Dendritic cell treated with granulocyte-macrophage colony-stimulating factor and Interleukin-4, amounts not matched to agents 40 ng/mL and 50 ng/mL, for 4 days (primary cell): ENCODE measurements at regions not wholly inside any gene's neighbourhood (a gene's known extent, or its start where the extent isn't known, plus 50 kb on each side); places are given as distances from the start of the nearest gene placed in this dataset.
"Not testable (repeated sequence)": the region's sequence is repeated elsewhere in the genome, so short reads cannot be mapped to it uniquely, and the experiment has no call there.

Source experiments
- H3K27ac Mint-ChIP-seq: one replicate; pipeline ENCODE4 v1.8.0; 2022; ENCODE audit warnings: mild to moderate bottlenecking, mixed read lengths
- H3K27me3 Mint-ChIP-seq: one replicate; pipeline ENCODE4 v1.8.0; 2022; ENCODE audit warnings: mild to moderate bottlenecking, mixed read lengths
- H3K36me3 Mint-ChIP-seq: one replicate; pipeline ENCODE4 v1.8.0; 2022; ENCODE audit warnings: low read depth, mixed read lengths
- H3K4me1 Mint-ChIP-seq: one replicate; pipeline ENCODE4 v1.8.0; 2022; ENCODE audit warnings: low read depth, mixed read lengths
- H3K4me3 Mint-ChIP-seq: one replicate; pipeline ENCODE4 v1.8.0; 2022; ENCODE audit warnings: mild to moderate bottlenecking, moderate library complexity, mixed read lengths
- H3K9me3 Mint-ChIP-seq: one replicate; pipeline ENCODE4 v1.8.0; 2022; ENCODE audit warnings: mixed read lengths
- intact Hi-C: fragments of 100-400 bp; cut with micrococcal nuclease; formaldehyde crosslinking; loops from one replicate; pipeline ENCODE4 v1.15.0; 2022

DNA sequence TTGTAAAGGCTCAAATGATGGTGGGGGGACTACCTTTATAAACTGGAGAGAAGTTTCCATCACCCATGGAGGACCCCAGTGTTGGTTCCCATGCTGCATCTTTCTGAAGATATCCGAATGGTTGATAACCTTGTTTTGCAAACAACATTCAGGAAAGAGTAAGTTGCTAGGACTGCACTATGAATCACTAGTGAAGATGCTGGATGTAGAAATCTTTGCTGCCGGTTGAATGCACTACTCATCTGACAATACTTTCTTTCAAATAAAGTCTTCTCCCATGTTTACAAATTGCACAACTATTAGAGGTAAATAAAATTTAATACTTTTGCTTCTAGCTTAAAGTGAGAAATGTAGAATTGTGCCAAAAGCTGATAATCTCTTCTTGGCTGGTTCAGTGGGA lies 198.4 kb upstream of the SLITRK6 start:
- Mint-ChIP-seq H3K27me3 (no peaks in the 10 kb centered on the region), H3K4me1 (no peaks in the 10 kb centered on the region), H3K36me3 (no peaks in the 10 kb centered on the region), H3K9me3 (no peaks in the 10 kb centered on the region), H3K4me3 (no peak overlapping the region), H3K27ac (no peak overlapping the region)
- intact Hi-C loops, result no loop called here

DNA sequence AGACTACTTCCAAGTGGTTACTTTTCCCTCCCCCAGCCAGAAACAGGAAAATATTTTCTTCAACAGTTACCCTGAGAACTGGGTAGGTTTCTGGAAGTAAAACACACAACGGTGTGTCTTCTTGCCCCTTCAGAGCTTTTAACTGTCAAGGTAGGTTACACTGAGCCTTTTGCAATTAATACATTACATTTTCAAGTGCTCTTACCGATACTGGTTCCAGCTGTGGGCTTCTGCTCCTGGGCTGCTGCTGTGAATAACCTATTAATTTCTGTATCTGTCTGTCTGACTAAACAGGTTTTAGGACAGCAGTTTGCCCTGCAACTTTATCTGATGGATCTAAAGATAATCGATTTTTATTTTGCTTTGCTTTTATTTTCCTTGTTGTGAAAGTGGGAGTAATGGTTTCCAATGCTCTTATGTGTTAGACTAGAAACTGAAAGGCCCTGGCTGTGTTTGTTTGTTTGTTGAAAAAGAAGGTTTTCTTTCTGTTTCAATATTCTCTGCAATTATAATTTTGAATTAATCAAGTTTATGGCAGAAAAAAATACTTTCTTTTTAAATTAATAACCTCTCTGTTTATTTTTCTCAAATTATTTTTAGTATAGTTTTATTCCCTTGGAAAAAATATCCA lies 196.7 kb upstream of the SLITRK6 start:
- H3K4me1 Mint-ChIP-seq, result no peaks in the 10 kb centered on the region
- no peaks in the 10 kb centered on the region for H3K27me3 Mint-ChIP-seq
- intact Hi-C loops, result no loop called here
- H3K36me3 Mint-ChIP-seq, result no peaks in the 10 kb centered on the region
- H3K4me3 Mint-ChIP-seq, result no peak overlapping the region
- H3K27ac Mint-ChIP-seq, result no peak overlapping the region
- peaks cover under 1% of the 10 kb centered on the region for H3K9me3 Mint-ChIP-seq

DNA sequence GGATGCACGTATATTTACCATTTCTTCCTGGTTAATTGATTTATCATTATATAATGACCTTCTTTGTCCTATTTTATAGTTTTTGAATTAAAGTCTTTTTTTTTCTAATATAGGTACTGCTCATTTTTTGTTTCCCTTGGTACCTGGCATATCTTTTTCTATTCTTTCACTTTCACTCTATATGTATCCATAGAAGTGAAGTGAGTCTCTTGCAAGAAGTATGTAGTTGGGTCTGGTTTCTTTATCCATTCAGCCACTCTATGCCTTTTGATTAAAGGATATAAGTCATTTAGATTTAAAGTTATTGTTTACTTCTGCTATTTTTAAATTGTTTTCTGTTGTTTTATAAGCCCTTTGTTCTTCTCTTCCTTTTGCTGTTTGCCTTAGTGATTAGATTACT lies 194.3 kb upstream of the SLITRK6 start:
- Mint-ChIP-seq H3K36me3 (no peaks in the 10 kb centered on the region), H3K27ac (no peak overlapping the region), H3K4me1 (no peaks in the 10 kb centered on the region), H3K4me3 (no peak overlapping the region), H3K27me3 (no peaks in the 10 kb centered on the region), H3K9me3 (peaks cover 12% of the 10 kb centered on the region)
- intact Hi-C loops, result no loop called here

DNA sequence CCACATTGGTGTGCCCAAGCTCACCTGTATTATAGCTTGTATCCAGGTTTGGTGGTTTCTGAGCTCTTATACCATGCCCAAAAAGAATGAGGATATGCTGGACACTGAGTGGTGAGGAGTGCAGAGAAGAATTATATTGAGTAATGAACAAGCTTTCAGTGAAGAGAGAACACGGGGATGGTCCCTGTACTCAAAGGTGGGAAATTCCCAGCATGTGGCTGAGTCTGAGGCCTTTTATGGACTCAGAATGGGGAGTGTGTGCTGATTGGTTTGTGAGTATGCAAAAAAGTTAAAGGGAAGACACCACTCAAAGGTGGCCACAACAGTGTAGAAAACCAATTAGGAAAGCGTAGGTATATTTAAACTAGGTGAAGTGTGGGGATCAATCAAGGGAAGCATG lies 191.2 kb upstream of the SLITRK6 start:
- intact Hi-C loops, result no loop called here
- Mint-ChIP-seq H3K27ac (no peak overlapping the region), H3K36me3 (no peaks in the 10 kb centered on the region), H3K9me3 (peaks cover 12% of the 10 kb centered on the region), H3K27me3 (no peaks in the 10 kb centered on the region), H3K4me1 (no peaks in the 10 kb centered on the region), H3K4me3 (no peak overlapping the region)

DNA sequence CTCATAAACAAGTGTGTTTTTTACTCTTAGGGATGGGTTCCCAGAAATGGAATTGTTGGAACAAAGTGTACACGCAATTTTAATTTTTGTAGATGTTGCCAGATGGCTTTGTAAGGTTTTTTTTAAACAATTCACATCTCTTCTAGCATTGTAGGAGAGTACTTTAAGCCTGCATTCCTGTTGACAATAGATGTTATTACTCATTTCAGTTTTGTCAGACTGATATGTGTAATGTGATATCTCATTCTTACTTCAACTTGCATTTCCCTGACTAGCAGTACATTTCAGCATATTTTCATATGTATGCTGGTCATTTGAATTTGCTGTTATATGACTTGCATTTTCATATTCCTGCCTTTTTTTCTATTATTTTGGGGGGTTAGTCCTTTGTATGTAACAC lies 186.6 kb upstream of the SLITRK6 start:
- intact Hi-C loops, result no loop called here
- H3K9me3 Mint-ChIP-seq, result peaks cover 25% of the 10 kb centered on the region
- H3K27me3 Mint-ChIP-seq, result no peaks in the 10 kb centered on the region
- H3K4me1 Mint-ChIP-seq, result no peaks in the 10 kb centered on the region
- no peak overlapping the region for H3K27ac Mint-ChIP-seq
- H3K36me3 Mint-ChIP-seq, result no peaks in the 10 kb centered on the region
- no peak overlapping the region for H3K4me3 Mint-ChIP-seq

DNA sequence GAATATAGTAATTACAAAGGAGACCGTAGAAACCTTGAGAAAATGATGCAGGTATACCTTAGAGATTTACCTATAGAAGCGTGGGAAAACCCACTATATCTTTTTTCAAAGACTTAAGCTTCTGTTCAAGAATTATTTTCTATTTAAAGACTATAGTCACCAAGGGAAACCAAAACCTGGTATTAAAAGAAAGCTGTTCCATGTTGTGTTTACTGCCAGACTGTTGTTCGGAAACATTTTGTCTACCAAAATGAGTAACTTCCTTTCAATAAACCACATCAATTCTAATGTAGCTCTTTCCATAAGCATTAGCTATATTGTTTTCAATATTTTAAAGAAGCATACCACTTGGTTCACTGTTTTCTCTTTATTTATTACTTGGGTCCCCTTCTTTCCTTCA lies 182.9 kb upstream of the SLITRK6 start:
- intact Hi-C loops, result no loop called here
- Mint-ChIP-seq H3K36me3 (no peaks in the 10 kb centered on the region), H3K27me3 (no peaks in the 10 kb centered on the region), H3K4me1 (no peaks in the 10 kb centered on the region), H3K4me3 (no peak overlapping the region), H3K27ac (no peak overlapping the region), H3K9me3 (peaks cover 23% of the 10 kb centered on the region)

DNA sequence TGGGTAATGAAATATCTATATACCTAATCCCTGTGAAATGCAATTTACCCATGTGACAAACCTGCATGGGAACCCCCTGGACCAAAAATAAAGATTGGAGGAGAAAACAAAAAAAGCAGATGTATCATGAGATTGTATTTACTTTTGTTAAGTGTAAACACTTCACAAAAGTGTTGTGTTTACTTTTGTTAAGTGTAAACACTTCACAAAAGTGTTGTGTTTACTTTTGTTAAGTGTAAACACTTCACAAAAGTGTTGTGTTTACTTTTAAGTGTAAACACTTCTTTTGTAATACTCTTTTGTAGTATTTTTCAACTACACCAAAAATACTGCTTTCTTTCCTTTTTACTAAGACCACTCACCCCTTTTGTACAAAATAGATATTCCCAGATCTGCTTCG lies 181.2 kb upstream of the SLITRK6 start:
- H3K9me3 Mint-ChIP-seq, result peaks cover 27% of the 10 kb centered on the region
- H3K27me3 Mint-ChIP-seq, intact Hi-C loops, H3K4me3 Mint-ChIP-seq, H3K36me3 Mint-ChIP-seq, H3K27ac Mint-ChIP-seq, H3K4me1 Mint-ChIP-seq: not testable (repeated sequence)

DNA sequence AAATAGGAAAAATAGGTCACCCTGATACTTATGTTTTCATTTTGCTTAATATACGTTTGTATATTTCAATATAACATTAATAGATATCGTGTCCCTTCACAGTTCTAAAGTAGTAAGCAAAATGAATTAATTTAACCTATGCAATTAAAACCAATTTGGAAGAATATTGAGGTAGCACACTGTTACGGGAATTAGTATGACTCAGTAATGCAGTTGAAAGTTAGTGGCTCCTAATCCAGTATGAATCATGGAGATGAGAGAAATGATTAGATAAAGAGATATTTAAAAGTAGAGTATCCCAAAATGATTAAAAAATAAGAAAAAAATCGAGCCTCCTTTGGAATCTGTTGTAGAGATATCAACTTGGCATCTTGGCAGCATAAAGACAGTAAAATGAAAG lies 177.0 kb upstream of the SLITRK6 start:
- intact Hi-C loops, result no loop called here
- H3K36me3 Mint-ChIP-seq, result no peaks in the 10 kb centered on the region
- no peak overlapping the region for H3K4me3 Mint-ChIP-seq
- no peaks in the 10 kb centered on the region for H3K27me3 Mint-ChIP-seq
- H3K27ac Mint-ChIP-seq, result no peak overlapping the region
- H3K9me3 Mint-ChIP-seq, result peaks cover 13% of the 10 kb centered on the region
- H3K4me1 Mint-ChIP-seq, result no peaks in the 10 kb centered on the region

DNA sequence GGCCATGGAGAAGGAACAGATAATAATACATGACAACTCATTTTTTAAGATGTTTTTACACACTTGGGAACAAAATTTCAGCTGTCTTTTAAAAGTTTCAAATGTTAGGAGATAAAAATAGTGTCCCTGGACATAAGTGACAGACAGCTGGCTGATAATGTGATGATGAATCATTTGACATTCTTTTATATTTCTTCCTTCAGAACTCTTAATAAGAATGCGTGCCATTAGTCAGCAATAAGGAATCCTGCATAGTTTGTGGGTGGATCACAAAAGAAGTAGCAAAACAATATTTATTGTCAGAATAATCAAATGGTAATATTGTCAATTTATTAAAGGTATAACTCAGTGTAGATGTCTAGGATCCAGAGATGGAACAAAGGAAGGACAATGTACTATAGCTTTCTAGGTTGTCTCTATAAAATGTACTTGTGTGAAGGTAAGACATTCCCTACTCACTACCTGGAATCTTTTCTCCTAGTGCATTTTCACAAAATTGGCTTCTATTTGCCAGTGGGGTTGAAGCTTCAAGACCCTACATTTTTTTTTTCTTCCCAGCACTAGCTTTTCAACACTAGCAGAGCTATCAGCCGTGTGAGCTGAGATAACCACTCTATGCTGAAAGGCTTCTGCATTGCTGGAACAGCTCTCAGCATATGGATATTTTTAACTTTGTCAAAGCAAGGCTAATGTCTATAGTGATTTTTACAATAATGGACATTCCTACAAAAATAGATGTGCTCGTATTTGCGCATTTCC lies 175.6 kb upstream of the SLITRK6 start:
- no peaks in the 10 kb centered on the region for H3K36me3 Mint-ChIP-seq
- no peaks in the 10 kb centered on the region for H3K4me1 Mint-ChIP-seq
- intact Hi-C loops, result no loop called here
- peaks cover 13% of the 10 kb centered on the region for H3K9me3 Mint-ChIP-seq
- H3K4me3 Mint-ChIP-seq, result no peak overlapping the region
- no peak overlapping the region for H3K27ac Mint-ChIP-seq
- H3K27me3 Mint-ChIP-seq, result no peaks in the 10 kb centered on the region

DNA sequence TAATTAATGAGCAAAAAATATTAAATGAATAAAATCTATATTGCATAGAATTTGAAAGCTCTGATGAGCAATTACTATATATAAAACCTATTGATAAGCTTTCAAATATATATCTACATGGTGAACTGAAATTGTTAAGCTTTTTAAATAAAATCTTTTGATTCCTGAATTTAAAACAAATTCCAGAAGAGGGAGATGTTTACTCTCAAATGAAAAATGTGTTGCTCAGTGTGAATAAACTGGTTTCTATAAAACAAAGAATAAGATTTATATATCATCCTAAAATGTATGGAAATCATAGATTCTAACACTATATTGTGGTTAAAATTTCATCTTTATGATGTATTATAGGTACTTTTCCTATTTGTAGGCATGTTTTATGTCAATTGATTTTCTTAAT lies 171.5 kb upstream of the SLITRK6 start:
- intact Hi-C loops, result no loop called here

DNA sequence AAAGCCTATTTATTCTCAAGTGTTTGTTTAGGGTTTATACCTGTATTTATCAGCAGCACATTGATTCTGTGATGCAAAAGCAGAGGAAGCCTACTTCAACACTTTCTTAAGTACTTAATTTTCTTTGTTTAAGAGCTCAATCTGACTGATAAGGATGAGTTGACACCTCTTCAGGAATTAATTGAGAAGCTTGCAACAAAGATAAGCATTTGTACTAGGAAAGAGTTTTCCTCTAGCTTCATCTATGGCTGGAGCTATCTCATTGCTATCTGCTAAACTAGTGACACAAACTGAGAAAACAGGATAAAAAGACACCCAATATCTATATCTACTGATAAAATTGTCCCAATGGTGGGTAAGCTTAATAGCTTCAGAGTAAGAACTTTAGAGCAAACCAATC lies 170.1 kb upstream of the SLITRK6 start:
- Mint-ChIP-seq H3K36me3 (no peaks in the 10 kb centered on the region), H3K4me1 (no peaks in the 10 kb centered on the region), H3K9me3 (no peaks in the 10 kb centered on the region), H3K27ac (no peak overlapping the region), H3K27me3 (no peaks in the 10 kb centered on the region), H3K4me3 (no peak overlapping the region)
- intact Hi-C loops, result no loop called here

More for the DNA sequence above, 171.5 kb upstream of the SLITRK6 start:
- Mint-ChIP-seq H3K4me3 (no peak overlapping the region), H3K27me3 (no peaks in the 10 kb centered on the region), H3K9me3 (no peaks in the 10 kb centered on the region), H3K4me1 (no peaks in the 10 kb centered on the region), H3K36me3 (no peaks in the 10 kb centered on the region), H3K27ac (no peak overlapping the region)

DNA sequence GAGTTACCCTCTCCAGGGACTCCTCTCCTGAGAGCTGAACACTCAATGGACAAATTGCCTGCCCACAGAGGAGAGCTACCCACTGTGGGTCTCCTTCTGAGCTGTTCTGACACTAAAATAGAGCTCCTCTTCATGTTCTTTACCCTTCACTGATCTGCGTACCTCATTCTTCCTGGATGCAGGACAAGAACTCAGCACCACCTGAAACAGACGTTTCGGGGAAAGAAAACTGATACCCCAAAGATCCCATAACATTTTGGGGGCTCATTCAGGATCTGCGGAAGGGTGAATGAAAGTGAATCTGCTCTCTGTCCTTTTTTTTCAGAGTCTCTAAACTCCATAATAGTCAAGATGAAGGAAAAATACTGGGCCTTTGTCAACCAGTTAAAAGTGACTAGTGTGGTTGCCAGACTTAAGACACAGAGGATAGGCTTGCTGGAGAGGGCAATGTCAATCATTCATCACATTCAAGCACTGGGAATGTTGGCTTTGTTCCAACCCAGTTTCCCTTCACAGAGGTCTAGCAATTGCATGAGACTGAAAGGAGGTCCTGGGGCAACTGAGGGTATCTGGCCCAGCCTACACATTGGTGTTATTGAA lies 136.7 kb upstream of the SLITRK6 start:
- no peaks in the 10 kb centered on the region for H3K27me3 Mint-ChIP-seq
- H3K27ac Mint-ChIP-seq, result no peak overlapping the region
- H3K4me3 Mint-ChIP-seq, result no peak overlapping the region
- intact Hi-C loops, result no loop called here
- peaks cover 78% of the 10 kb centered on the region for H3K9me3 Mint-ChIP-seq
- H3K4me1 Mint-ChIP-seq, result no peaks in the 10 kb centered on the region
- H3K36me3 Mint-ChIP-seq, result no peaks in the 10 kb centered on the region

DNA sequence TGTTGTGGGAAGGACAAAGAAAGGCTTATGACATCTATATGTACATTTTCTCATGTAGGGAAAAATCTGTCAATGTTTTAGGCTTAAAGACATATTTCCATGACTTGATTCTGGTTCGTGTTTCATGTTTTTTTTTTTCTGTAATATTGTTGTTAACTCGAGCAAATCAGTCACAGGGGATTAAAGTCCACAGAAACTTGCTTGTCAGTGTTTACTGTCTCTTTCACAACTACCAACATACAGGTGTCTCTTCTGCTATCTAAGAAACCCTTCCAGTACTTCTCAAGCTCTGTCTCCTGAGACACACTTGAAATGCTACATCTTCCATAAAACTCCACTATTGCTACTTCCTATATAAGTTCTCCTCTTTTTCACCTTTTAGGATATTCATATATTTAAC lies 130.9 kb upstream of the SLITRK6 start:
- no peak overlapping the region for H3K4me3 Mint-ChIP-seq
- no peaks in the 10 kb centered on the region for H3K27me3 Mint-ChIP-seq
- intact Hi-C loops, result no loop called here
- no peaks in the 10 kb centered on the region for H3K36me3 Mint-ChIP-seq
- H3K9me3 Mint-ChIP-seq, result peaks cover 35% of the 10 kb centered on the region
- no peaks in the 10 kb centered on the region for H3K4me1 Mint-ChIP-seq
- no peak overlapping the region for H3K27ac Mint-ChIP-seq

DNA sequence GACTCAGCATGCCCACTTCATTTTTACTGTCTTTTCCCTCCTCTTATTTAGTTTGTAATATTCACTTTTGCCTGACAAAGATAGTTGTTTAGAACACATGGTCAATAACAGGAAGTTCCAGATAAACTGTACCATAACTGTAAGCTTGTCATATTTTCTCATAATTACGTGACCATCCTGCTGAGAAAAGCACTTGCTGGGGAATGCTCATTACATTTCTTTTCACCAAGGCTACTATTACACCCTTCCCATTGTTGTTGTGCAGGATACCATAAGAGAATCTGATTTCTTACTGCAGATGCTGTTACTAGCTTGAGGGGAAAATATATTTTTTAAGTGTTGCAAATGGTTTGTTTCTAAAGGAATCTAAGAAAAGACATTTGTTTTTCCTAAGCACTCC lies 111.7 kb upstream of the SLITRK6 start:
- Mint-ChIP-seq H3K4me1 (no peaks in the 10 kb centered on the region), H3K27ac (no peak overlapping the region), H3K4me3 (no peak overlapping the region), H3K9me3 (peaks cover 58% of the 10 kb centered on the region), H3K36me3 (no peaks in the 10 kb centered on the region), H3K27me3 (no peaks in the 10 kb centered on the region)
- intact Hi-C loops, result no loop called here

DNA sequence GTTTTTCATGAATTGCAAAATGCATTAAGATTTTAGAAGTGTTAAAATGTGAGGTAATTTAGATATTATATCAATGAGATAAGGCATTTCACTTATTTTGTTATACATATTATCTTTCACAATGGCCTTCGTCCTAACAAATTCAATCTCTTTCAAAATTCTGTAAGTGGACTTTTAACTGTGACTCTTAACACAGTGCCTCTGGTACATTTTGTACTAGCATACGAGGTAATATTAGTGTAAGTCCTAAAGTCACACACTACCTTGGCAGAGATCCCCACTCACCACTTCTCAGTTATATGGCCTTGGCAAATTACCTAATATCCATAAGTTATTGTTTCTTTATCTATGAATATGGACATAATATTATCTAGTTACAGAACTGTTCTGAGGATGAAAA lies 101.3 kb upstream of the SLITRK6 start:
- Mint-ChIP-seq H3K27me3 (no peaks in the 10 kb centered on the region), H3K36me3 (no peaks in the 10 kb centered on the region), H3K9me3 (no peaks in the 10 kb centered on the region), H3K4me1 (no peaks in the 10 kb centered on the region), H3K4me3 (no peak overlapping the region), H3K27ac (no peak overlapping the region)
- intact Hi-C loops, result no loop called here
